Fibroblast of skin of back (primary cell): ENCODE measurements at regions not wholly inside any gene's neighbourhood (a gene's known extent, or its start where the extent isn't known, plus 50 kb on each side); places are given as distances from the start of the nearest gene placed in this dataset.
"Not testable (repeated sequence)": the region's sequence is repeated elsewhere in the genome, so short reads cannot be mapped to it uniquely, and the experiment has no call there.

Experiments
- DNase-seq: peaks from one replicate; pipeline ENCODE4 v3.0.0-alpha.2; 2013

- DNase-seq, result no peak
Measured at GRCh38 chr19:56894626-56895025, 54.1 kb upstream of the PEG3 start.

GRCh38 chr19:56896095-56896494, 55.6 kb upstream of the PEG3 start:
- no peak for DNase-seq

DNA sequence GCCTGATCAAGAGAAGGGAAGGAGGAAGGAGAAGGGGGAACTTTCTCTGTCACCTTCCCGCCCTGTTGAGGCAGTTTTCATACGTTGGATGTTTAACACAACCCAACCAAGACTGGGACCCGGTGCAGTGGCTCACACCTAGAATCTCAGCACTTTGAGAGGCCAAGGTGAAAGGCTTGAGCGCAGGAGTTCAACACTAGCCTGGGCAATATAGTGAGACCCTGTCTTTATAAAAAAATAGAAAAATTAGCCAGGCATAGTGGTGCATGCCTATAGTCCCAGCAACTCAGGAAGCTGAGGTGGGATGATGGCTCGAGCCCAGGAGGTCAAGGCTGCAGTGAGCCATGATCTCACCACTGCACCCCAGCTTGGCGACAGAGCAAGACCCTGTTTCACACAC, 59.4 kb upstream of the PEG3 start:
- no peak for DNase-seq

GRCh38 chr19:56900573-56901097, 60.1 kb upstream of the PEG3 start:
- DNase-seq, result no peak

DNA sequence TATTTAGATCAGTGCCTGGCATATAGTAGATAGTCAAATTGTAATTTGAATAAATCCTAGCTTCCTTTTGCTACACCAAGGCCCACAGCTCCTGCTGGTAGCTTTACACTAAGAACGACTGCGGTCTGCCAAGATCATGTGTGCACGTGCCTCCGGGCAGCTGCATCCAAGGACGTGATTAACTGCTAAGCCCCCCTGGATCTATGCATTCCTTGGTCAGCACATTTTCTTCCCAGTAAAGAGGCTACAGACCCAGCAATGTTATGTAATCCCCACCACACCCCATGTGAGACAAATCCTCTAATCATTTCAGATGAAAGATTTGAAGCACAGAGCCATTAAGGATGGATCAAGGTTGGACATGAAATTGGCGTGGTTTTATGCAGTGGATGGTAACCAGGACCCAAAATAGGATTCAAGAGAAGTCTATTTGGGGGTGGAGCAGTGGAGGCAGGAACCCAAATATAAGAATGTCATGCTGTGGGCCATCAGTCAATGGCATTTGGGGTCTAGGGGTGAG, 65.2 kb upstream of the PEG3 start:
- no peak for DNase-seq

DNA sequence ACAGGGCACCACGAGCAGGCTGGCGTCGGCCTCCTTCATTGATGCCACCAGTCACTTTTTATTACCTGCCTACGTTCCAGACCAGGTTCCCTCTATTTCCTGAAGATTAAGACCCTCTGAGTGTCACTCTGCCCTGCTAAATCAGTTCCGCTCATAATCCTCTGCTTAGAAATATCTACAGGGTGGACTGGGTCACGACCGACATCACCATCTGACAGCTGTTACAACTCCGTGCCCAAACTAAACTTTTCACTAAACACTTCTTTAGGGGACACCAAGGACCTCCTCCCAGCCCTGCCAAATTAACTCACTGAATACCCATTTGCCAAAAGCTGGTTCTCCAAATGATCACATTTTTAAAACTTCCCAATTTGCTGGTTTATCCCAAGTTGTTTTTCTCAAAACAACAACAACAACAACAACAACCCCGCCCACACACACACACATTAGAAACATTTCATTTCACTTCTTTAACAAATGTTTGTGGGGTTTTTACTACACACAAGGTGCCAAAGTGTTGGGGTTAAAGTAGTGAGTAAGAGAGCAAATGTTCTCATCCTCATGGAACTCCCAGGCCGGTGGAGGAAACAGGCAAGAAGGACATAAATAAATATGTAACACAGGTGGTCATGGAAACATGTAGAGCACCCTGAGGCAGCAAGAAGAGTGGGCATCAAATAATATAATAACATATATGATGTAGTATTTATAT, 72.0 kb upstream of the PEG3 start:
- DNase-seq, result no peak

- not testable (repeated sequence) for DNase-seq
Measured at GRCh38 chr19:56913113-56913455, 72.6 kb upstream of the PEG3 start.

GRCh38 chr19:56916528-56916927, 76.0 kb upstream of the PEG3 start:
- DNase-seq, result no peak

GRCh38 chr19:56917529-56917928, 77.0 kb upstream of the PEG3 start:
- no peak for DNase-seq

- DNase-seq, result no peak
Measured at GRCh38 chr19:56917998-56918397, 77.5 kb upstream of the PEG3 start.

DNA sequence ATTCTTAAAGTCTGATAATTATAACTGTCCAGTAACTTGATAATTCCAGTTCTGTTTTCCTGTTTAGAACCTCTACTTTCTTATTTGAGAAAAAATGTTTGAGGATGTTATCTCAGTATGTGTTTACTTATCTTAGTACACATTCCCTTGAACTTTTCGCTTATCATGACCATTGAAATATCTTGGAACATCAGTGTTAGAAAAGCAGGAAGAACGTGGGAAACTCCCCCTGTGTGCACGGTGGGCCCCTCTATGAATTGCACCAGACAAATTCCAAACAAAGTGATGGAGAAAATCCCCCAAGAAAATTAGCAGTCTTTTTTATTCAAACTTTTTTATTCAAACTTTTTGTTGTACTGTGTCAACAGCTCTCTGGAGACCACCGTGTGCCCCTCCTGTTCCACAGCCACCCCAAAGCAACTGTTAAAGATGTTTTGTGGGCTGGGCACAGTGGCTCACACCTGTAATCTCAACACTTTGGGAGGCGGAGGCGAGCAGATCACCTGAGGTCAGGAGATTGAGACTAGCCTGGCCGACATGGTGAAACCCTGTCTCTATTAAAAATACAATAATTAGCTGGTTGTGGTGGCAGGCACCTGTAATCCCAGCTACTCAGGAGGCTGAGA, 78.3 kb upstream of the PEG3 start:
- DNase-seq, result no peak

- no peak for DNase-seq
Measured at GRCh38 chr19:56919308-56919995, 78.9 kb upstream of the PEG3 start.

DNA sequence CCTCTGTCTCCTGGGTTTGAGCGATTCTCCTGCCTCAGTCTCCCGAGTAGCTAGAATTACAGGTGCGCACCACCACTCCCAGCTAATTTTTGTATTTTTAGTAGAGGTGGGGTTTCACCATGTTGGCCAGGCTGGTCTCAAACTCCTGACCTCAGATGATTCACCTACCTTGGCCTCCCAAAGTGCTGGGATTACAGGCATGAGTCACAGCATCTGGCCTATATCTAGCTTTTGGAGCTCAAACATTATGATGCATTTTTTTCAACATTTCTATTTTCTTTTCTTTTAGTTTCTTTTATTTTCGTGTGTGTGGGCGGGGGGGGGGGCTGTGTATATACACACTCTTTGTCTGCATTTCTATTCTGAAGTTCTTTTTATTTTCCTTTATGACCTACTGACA, 85.6 kb upstream of the PEG3 start:
- DNase-seq, result not testable (repeated sequence)

- no peak for DNase-seq
Measured at GRCh38 chr19:56927294-56927693, 86.8 kb upstream of the PEG3 start.

GRCh38 chr19:56927791-56928207, 87.3 kb upstream of the PEG3 start:
- no peak for DNase-seq

GRCh38 chr19:56930647-56931535, 90.4 kb upstream of the PEG3 start:
- DNase-seq, result no peak

DNA sequence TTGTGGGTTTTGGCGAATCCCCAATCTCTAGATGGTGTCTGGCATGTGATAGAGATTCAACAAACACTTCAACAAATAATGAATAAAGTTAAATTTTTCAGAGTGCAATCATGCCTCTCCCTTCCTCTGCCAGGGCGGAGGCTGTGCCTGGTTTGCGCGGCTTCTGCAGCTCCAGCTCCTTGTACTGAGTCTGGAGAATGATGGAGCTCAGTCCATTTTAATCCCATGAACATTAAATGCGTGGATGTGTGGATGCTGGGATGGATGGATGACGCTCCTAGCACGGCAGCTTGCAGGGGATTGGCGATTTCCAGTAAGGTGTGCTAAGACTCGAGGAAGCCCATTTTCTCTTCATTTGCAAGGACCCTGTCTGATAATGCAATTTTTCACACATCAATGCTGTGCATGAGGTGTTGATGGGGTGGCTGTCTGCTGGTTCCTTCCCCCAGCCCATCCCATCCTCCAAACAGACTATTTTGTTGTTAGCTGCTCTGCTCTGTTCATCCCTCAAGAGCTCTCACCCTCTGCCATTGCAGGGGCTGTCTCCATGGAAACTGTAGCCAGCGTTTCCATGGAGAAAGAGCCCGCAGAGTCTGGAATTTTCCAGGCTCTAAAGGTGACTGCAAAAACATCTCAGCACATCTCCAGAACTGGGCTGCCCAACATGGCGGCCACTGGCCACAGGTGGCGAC, 92.6 kb upstream of the PEG3 start:
- DNase-seq, result no peak

GRCh38 chr19:56934438-56935090, 94.0 kb upstream of the PEG3 start:
- DNase-seq, result no peak

GRCh38 chr19:56939951-56940350, 99.4 kb upstream of the PEG3 start:
- no peak for DNase-seq

GRCh38 chr19:56942756-56943155, 102.2 kb upstream of the PEG3 start:
- no peak for DNase-seq

- DNase-seq, result no peak
Measured at GRCh38 chr19:56946159-56946558, 105.6 kb upstream of the PEG3 start.
